Stimulated activated CD4-positive, alpha-beta T cell treated with anti-CD3 and anti-CD28 coated beads, Interleukin-2, amount 100 ng/mL, for 48 hours (primary cell): ENCODE measurements at regions not wholly inside any gene's neighbourhood (a gene's known extent, or its start where the extent isn't known, plus 50 kb on each side); places are given as distances from the start of the nearest gene placed in this dataset.
"Not testable (repeated sequence)": the region's sequence is repeated elsewhere in the genome, so short reads cannot be mapped to it uniquely, and the experiment has no call there.

Experiments used
- DNase-seq, 2 donors: peaks; one replicate each; pipeline ENCODE4 v3.0.0-alpha.2; 2020

DNA sequence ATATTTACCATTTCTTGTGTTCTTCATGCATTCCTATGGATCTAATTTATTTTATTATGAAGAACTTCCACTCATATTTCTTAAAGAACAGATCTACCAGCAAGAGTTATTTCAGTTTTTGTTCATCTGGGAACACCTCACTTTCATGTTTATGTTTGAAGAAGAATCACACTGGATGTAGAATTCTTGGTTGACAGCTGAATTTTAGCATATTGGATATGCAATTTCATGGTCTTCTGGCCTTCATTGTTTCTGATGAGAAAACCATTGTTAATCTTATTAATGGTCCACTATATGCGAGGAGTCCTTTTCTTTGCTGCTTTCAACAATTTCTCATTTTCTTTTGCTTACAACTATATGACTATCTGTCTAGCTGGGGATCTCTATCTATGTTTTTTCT, 189.2 kb downstream of the UXS1 start:
- DNase-seq = no peak

DNA sequence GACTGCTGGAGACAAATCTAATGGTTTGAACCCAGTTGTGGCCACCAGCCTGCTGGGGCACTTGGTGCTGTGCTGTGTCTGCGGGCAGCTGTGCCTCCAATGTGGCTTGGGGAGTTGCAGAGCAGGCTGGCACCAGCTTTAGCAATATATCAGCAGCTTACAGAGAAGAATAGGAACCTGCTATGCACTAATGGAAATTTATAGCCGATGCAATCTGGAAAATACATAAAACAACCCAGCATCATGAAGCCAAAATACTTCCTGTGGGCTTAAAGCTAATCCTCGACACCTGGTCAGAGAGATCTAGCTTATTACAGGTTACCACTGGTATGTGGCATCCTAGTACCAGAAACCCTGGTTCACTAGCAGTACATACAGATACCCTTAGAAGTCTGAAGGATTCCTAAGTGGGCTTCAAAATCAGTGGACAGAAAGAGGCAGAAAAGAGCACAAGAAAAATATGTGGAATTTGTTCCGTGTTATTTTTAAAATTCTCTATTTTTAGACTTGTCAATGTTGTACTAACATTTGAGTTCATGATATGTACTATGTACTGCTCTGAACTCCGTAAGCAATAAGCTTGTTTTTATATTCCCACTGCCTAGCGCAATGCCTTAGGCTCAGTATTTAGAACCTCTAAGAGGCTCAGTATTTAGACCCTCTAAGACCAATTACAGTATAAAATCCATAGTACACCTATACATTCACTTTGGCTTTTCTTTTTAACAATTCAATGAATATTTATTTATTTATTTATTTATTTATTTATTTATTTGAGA, 194.7 kb downstream of the UXS1 start:
- DNase-seq = no peak

DNA sequence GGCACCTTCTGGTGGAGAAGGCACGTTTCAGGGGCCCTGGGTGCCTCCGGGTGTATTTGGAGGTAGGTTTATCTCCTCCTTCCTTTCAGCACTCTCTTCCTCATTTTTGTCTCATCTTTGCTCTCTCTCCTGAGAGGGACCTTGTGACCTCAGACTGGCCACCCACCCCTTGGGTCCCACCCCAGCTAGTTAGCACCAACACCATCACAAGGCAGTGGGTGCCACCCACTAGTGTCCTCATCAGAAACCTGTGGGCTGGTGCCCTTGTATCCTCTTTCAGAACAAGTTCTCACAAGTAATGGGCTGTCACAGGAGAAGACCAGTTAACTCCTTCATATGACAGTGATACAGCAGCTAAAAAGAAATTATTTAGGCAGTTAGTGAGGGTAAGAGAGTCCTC, 196.4 kb downstream of the UXS1 start:
- no peak for DNase-seq

DNA sequence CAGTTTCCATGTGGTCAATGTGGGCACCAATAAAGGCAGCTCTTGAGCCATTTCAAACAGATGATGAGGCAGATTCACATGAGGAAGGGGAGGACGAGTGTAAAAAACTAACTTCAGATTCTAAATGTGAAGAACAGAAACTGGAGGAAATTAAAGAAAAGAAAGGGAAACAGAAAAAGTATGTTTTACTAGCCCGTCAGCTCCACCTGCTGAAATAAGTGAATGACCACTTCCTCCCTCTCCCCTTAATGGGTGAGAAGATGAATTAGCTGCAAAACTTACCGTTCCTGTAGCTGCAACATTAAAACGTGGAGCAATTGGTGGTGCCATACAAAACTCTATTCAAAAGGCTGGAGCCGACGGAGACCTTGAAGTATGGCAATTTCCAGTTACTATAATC, 203.5 kb downstream of the UXS1 start:
- DNase-seq = no peak

DNA sequence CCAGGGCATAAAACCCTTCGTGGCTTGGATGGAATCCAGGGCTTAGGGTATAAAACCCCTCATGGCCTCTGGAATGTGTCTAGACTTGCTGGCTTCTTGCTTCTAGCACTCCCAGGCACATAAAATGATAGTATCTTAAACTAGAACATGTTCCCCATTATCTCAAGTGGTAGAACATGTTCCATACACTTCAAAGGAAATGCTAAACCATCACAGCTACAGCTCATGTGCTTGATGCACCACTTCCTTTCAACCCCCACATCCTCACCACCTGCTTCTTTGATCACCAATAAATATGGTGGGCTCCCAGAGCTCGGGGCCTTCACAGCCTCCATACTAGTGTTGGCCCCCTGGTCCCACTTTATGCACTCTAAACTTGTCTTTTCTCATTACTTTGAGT, 204.3 kb downstream of the UXS1 start:
- DNase-seq = not testable (repeated sequence)

DNA sequence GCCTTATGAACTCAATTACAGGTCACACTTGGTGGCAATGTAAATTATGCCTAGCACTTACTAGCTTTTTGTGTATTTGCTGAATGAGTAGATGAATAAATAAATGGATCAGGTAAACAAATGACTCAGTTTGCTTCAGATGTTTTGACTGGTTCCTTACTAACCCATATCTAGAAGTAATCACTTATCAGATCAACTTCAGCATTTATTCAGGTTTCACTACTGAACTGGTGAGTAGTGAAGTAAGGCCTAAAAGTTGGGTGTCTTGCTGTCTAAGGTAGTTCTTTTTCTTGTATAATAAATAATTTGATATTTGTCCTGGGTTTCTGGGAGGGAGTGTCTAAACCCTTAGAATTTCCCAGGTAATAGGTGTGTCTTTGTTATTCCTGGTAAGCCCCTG, 205.0 kb downstream of the UXS1 start:
- no peak for DNase-seq

DNA sequence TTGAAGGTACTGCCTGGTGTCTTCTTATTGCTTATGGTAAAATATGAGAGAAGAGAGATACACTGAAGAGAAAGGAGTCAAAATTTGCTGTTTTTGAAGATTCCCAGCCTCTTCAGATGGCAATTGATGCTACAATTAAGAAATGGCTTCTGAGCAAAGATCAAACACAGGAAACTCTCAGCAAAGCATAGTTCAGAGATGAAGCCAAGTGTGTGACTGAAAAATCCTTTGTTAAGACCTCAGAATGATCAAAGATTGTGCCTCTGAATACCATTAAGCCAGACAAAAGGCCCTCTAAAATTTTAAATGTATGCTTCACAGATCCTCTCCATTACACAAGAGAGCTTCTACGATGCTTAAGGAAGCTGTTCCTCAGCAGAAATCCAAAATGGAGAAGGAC, 216.3 kb downstream of the UXS1 start:
- no peak for DNase-seq

DNA sequence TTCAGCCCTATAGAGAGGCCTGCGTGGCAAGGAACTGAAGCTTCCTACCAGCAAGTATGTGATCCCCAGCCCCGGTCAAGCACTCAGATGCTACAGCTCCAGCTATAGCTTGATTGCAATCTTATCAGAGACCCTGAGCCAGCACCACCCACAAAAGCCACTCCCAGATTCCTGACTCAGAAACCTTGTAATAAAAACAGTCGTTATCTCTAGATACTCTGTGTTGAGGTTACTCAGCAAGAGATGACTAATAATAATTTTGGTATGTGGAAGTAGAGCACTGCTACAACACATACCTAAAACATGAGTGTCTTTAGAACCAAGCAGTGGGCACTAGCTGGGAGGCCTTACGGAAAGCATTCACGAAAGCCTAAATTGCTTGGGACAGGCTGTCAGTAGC, 216.9 kb downstream of the UXS1 start:
- DNase-seq = peak in 1 of 2 donors; percentile 9

DNA sequence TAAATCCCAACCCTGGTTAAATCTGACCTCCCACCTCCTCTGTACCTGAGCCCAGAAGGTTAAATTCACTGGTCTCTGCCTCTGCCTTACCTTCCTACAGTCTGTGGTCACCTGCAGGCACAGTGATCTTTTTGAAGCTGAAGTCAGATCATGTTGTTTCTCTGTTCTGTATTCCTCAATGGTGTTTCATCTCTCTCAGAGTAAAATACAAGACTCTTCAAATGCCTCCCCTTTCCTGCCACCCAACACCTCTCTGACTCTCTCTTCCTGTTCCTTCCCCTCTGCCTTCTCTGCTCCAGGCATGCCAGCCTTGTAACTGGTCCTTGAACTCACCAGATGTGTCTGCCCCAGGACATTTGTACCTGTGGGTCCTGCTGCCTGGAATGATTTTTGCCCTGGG, 219.3 kb downstream of the UXS1 start:
- DNase-seq = no peak

DNA sequence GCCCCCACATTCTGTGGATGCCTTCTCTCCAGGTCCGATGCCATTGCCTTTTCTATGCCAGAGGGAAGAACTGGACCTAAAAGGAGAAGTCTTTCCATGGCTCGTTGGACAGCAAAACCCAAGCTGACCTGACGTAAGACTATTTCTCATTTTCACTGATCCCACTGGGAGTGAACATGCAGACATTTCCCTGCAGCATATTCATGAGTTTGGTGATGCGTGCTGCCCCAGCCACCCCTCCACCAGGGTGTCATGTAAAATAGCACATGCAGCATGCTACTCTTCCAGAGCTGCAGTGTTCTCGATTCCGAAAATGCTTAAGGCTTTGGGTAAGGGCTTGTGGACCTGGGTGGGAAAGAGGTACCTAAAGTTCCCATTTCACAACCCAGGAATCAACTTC, 221.2 kb downstream of the UXS1 start:
- DNase-seq = no peak

DNA sequence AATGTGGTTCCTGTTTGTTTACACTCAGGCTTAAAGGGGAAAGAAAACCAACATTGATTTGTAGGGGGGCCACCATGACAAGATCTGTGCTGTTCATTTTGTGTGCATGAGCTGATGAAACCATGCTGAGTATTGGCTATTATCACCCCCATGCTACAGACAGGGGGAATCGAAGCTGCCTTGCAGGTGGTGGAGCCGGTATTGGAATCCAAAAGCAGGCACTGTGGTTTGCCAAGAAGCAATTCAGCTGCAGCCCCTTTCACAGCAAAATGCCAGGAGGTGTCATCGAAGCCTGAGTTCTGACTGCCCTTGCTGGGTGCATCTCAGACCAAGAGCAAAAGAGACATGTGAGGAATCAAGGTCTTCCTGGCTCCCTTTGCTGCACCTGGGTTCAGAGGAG, 221.9 kb downstream of the UXS1 start:
- DNase-seq = no peak

DNA sequence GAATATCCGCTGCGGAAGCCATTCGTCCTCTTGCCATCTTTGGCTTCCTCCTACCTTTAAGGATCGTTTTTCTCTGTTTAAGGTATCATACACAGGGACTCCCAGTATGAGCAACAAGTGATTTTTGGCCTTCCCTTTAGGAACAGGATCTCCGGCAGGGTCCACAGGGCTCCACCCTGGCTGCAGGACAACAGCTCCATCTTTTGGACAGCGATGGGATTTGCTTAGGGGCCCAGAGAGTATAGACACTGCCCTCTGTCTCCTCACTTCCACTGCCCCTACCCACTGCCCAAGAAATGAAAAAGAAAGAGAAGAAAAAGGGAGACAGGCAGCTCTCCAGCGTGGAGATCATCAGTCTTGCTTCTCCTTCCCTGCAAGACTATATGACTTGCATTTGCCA, 224.5 kb downstream of the UXS1 start:
- peak; percentile 13 to 15 for DNase-seq

DNA sequence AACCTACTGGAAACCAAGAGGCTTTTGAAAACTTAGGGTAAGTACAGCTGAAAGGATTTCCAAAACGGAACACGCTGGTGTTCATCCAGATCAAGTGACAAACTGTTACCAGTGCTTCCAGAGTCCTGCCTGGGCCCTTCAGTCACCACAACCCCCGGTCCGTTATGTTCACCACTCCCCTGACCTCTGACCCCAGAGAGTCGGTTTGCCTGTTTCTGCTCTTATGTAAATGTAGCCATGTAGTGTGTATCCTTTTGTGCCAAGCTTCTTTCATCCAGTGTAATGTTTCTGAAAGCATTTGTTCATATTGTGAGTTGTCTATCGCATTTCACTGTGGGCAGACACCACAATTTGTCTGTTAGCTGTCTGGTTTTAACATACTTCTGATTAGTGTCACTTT, 217.5 kb downstream of the NCK2 start:
- DNase-seq = no peak

DNA sequence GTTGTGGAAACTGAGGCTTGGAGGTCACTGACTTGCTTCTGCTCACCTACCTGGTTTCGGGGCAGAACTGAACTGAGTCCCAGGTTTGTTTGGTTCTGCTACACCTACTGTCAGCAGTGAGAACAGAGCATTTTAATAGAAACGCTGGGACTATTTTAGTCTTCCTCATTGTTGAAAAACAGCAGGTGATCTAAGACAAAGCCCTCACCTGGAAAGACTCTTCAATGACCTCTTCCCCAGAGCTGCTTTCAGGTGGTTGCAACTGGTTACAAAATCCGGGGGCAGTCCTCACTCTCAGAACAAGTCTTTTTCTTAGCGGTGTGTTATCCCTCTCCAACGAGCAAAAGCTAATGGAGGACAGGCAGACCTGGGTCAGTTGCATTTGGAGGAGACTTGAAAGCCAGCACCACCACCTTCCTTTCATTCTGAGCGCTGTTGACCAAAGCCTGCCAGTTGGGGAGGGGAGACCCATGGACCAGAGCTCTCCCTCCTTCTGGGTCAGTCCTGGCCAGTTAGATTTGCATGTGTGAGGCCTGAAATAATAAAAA, 217.0 kb downstream of the NCK2 start:
- DNase-seq = no peak

DNA sequence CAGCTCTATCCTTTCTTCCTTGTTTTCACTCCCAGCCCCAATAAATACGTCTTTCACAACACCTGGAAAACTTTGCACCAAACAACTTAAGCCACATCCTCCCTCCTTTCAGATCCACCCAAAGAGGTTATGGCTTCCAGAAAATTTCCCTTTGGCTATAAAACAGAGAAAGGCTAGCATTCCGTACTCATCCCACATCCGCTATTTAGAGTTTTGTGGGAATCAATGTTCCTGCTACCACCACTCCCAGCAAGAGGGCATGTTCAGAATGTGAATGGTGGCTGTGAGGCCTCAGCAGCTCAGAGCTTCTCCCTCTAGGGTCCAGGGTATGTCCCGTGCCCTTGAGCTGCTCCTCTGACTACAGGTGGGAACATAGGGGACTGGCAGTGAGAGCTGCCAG, 214.6 kb downstream of the NCK2 start:
- no peak for DNase-seq

DNA sequence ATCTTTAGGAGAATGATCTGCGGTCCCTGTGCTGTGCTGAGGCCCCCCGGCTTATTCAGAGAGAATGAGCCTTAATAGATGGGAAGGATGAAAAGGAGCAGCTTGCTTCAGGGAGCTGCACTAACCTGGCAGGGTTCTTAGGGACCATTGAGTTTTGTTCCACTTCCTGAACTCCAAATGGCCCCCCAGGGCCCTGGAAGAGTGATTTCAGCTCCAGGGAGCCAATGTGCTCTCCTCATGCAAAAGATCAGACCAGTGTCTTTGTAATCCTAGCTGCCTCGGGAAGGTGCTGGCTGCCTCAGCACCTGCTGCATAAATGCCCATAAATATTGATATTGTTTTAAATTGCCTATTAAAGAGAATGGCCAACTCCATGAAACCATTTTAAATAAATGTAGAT, 210.2 kb downstream of the NCK2 start:
- no peak for DNase-seq

DNA sequence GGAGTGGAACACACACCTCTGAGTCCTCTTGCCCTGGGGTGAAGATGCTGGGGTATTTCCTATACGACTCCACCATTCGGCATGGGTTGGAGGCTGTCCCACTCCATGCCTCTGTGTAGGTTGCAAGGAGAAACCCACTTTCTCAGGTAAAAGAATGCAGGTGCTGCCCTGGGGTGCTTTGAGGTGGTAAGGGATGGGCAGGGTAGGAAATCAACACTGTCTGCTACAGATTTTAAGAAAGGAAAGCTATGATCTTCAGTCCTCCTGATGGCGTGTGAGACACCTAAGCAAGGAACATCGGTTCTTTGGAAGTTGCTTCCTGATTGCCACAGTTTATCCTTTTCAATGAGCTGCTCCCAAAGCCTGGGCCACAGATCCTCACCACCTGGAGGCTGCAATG, 209.2 kb downstream of the NCK2 start:
- no peak for DNase-seq

DNA sequence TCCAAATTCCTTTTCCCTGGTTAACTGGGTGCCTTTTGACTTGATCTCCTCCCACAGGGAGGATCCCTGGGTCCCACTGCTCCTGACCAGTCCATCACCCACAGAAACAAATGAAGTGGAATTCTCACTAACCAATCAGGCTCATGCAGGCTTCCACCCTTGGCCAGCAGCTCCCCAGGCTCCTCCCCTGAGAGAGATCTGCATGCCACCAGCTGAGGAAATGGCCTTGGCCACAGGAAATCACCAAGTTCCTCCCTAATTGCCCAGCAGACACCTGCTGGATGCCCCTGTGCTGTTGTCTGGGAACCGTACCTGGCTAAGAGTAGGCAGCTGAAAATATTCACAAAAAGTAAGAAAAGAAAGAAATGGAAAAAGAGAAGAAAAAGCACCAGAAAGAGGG, 207.4 kb downstream of the NCK2 start:
- no peak for DNase-seq

DNA sequence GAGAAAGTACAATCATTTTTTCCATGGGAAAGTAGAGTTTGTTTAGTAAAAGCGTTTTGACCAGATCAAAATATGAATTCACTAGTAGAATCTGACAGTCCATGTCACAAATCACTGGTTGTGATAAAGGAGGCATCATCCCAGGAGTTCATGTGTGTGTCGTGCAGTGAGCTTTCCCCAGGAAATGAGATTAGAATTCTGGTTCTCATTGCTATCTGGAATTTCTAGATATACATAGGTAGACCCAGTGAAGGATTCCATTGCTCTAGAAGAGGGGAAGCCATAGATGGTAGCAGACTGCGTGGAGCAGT, 206.6 kb downstream of the NCK2 start:
- DNase-seq = no peak

DNA sequence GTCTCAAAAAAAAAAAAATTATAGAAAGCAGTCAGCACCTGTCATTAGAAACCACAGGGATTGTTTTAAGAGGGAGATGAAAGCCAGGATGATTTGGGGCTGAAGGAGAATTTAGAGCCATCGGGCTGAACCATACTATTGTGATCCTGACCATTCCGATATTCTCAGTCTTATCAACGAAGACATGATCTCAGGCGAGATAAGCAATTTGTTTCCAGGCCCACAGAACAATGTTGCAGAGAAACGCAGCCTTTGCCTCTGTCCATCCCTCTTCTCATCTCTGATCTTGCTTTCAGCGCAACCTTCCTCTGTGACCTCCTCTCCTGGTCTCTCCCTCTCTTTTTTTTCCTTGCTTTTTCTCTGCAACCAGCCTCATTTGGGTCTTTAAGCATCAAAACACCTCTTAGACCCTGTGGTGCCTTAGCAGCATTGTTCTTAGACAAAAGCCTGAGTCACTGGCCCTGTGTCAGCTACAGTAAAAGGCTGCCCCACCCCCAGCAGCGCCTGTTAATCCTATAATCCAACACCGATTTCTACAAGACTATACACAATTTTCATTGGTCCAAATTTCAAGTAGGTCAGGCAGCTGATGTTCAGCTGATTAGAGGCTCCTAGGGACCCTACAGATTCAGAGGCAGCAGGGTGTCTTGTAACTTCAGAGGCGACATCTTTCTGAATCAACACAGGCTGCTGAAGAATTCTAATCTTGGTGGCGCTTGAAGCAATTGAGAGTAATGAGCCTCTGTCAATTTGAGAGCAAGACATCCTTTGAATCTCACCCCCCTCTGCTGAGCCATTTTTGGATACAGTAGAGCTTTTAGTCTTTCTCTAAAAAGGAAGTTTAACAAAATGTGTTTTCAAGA, 206.0 kb downstream of the NCK2 start:
- no peak for DNase-seq

DNA sequence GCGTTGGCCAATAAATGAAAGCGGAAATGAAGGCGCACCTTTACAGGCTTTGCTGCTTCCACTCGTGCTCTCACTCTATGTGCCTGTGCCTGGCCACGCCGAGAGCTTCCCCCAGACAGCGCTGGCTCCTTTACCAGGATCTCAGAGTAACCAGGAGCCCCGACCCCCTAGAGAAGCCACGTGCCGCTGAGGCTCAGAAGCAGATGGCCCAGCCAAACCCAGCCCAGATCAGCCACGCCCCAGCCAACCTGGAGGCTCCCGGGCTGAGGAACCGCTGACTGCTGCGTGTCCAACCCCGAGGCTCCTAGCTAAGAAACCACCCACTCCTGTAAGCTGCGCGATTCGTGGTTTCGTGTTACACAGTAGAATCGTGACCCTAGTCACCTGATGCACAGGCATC, 199.3 kb downstream of the NCK2 start:
- no peak for DNase-seq
